Heart left ventricle (tissue), 13 donors: ENCODE measurements at regions not wholly inside any gene's neighbourhood (a gene's known extent, or its start where the extent isn't known, plus 50 kb on each side); places are given as distances from the start of the nearest gene placed in this dataset.

ENCODE experiments used
- POLR2A ChIP-seq, 2 donors: fragments of 450-650 bp; IDR thresholded peaks; one replicate each; pipeline ENCODE4 v1.6.1; 2017; ENCODE audit warnings: antibody characterized with exemption in 2 of 2, mild to moderate bottlenecking in 2 of 2, moderate library complexity in 2 of 2
- TF ChIP-seq, protein P1 (sequence below), 12 donors: fragments of 200-600 bp; sonication (generic) in 4 of 12; IDR thresholded peaks; one replicate each; pipeline versions ENCODE4 v1.5.0 to v1.8.0; 2018 to 2022; ENCODE audit warnings: antibody characterized with exemption in 12 of 12, mild to moderate bottlenecking in 5 of 12
- donor health status: ischemic (EF 13 %, LVEDD 7.1; RV severe dilation, severe dysfunction).
- donor health status: DM: no; HTN: yes; CAD: no.
- donor health status: DM: no; HTN: no; CAD: no.
- donor health status: ischemic (EF 25% LVEDD 6.9; RV normal size, moderate dysfunction).
- donor health status: ischemic (EF 25% LVEDD 5.7; RV mildly dilated, moderate dysfunction).
- donor health status: ischemic (EF 35%, LVEDD 5.7; RV mildly dilated, moderate dysfunction).
- donor health status: nonischemic (EF 11% LVEDD 7.7; RV severe dilation, severe dysfunction).
- donor health status: DM: yes; HTN: yes; CAD: no.
- donor health status: PGD.
- donor health status: ischemic (EF 29% LVEDD 5.4; RV normal size, mild dysfunction).
- donor health status: nonischemic (EF 23%, LVEDD 6.1; RV moderate dilation, normal function).

- TF ChIP-seq, protein P1, sequence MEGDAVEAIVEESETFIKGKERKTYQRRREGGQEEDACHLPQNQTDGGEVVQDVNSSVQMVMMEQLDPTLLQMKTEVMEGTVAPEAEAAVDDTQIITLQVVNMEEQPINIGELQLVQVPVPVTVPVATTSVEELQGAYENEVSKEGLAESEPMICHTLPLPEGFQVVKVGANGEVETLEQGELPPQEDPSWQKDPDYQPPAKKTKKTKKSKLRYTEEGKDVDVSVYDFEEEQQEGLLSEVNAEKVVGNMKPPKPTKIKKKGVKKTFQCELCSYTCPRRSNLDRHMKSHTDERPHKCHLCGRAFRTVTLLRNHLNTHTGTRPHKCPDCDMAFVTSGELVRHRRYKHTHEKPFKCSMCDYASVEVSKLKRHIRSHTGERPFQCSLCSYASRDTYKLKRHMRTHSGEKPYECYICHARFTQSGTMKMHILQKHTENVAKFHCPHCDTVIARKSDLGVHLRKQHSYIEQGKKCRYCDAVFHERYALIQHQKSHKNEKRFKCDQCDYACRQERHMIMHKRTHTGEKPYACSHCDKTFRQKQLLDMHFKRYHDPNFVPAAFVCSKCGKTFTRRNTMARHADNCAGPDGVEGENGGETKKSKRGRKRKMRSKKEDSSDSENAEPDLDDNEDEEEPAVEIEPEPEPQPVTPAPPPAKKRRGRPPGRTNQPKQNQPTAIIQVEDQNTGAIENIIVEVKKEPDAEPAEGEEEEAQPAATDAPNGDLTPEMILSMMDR (IDR thresholded peaks at IDR 0.05), result no peak
- TF ChIP-seq POLR2A (IDR thresholded peaks at IDR 0.05), result no peak
Observed at GRCh38 chr18:67179726-67180125, 336.8 kb downstream of the DSEL start.
